NCI-H2227 (cell line): ENCODE measurements at regions not wholly inside any gene's neighbourhood (a gene's known extent, or its start where the extent isn't known, plus 50 kb on each side); places are given as distances from the start of the nearest gene placed in this dataset.

Experiments used
- DNase-seq: peaks from one replicate; lab custom pipeline; 2025; ENCODE audit not compliant: unreplicated experiment; lab: John Stamatoyannopoulos, UW

GRCh38 chr3:66672830-66673229, 172.0 kb upstream of the LRIG1 start:
- no peak for DNase-seq

- no peak for DNase-seq
Observed at GRCh38 chr3:66673293-66673692, 172.5 kb upstream of the LRIG1 start.

DNA sequence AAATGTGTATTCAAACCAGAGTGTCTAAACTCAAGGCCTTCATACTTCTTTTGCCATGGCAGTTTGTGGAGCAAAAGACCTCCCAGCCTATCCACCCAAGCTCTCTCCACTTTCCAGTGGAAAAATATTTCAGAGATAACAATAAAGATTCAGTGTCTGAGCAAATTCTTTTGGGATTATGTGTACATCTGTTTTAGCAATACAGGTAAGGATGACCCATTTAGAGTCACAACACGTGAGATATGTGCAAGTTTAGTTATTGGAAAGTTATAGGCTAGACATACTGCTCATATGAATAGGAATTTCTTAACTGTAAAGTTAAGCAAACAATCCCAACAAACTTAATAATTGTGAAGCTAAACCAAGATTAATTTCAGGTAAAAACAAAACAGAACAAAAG, 174.5 kb upstream of the LRIG1 start:
- no peak for DNase-seq

- DNase-seq: no peak
Observed at GRCh38 chr3:66692042-66692765, 191.4 kb upstream of the LRIG1 start.

GRCh38 chr3:66692766-66693150, 191.9 kb upstream of the LRIG1 start:
- DNase-seq: no peak

- DNase-seq: no peak
Observed at GRCh38 chr3:66693461-66694031, 192.7 kb upstream of the LRIG1 start.

DNA sequence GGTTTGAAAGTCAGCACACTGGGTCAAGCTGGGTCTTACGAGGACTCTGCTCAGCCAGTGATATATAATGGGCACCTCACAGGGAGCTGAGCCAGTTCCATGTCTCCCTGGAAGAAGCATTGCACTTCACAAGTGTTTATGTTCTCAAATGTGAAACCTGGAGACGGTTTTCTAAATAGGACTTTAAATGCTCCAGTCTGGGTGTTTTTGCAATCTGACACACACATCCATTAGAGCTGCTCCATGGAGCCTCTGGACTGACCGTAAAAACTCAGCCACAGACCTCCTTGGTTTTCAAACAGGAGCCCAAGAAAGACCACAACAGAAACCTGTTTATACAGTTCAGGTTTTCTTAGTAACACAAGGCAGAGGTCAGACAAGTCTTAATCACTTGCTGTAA, 201.3 kb upstream of the LRIG1 start:
- DNase-seq: no peak

GRCh38 chr3:66703501-66703900, 202.7 kb upstream of the LRIG1 start:
- no peak for DNase-seq

DNA sequence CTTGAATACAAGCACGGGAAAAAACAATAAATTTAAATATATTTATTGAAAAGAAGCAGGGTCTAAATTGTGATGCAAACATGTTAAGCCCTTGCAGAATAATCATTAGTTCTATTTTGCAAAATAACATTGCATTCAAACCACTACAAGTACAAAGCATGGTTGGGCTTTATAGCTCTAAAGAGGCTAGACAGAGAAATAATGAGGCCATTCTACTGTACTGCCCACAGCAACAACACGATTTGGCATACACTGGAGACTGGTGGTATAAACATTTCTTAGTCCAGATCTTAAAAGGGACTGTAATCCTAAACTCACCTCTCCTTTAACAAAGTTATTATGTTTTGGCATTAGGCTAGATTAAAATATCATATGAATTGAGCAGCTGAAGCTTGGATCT, 204.3 kb upstream of the LRIG1 start:
- DNase-seq: no peak

- DNase-seq: no peak
Observed at GRCh38 chr3:66706890-66707289, 206.1 kb upstream of the LRIG1 start.

DNA sequence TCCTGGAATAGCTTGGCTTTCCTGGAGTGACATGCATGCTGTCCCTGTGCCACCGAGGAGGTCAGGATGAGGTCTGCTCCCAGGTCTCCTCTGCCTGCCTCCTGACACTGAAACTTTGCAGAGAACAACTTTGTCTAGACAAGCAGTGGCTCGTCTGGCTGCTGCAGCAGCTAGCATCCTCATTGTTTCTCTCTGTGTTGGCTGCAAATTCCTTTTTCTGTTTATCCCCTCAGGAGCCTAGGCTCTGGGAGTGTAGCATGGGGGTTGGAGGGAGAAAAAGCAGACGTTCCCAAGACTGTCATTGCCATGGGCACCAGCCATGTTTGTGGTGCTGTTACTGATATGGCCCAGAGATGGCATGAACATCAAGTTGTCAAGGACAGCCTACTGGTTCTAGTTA, 208.7 kb upstream of the LRIG1 start:
- DNase-seq: no peak

GRCh38 chr3:66712210-66712609, 211.4 kb upstream of the LRIG1 start:
- DNase-seq: no peak

- DNase-seq: no peak
Observed at GRCh38 chr3:66713921-66714320, 213.1 kb upstream of the LRIG1 start.

DNA sequence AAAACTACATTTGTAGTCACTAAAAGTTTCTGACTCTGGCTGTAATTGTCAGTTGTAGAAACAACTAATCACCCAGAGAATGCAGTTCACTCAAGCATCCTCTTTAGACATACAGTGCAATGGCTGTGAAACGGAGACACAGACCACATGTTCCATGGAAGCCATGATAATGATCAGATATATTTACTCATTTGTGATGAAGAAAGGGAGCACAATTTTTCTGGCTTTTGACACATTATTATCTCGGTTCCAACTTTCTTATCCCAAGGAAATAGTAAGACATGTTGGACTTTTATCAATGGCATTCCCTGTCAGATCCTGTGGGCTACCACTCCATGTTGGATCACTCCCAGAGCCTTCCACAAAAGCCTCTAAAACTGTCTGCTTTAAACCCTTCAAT, 215.0 kb upstream of the LRIG1 start:
- no peak for DNase-seq

DNA sequence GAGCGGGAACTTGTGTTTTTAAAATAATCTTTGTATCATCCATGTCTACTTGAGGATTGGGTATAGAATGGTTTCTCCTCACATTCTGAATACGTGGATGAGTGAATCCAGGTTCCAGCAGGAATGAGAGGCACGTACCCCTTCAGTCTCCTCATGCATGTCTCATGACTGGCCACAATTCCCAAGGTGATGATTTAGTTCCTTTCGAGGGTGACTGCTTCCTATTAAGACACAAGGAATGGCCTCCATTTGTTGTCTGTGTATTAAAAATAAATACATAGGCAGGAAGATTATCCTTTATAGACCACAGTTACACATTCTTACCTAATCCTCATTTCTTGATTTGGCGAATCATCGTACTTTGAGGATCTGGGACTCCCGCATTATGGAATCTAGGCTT, 217.0 kb upstream of the LRIG1 start:
- DNase-seq: no peak

DNA sequence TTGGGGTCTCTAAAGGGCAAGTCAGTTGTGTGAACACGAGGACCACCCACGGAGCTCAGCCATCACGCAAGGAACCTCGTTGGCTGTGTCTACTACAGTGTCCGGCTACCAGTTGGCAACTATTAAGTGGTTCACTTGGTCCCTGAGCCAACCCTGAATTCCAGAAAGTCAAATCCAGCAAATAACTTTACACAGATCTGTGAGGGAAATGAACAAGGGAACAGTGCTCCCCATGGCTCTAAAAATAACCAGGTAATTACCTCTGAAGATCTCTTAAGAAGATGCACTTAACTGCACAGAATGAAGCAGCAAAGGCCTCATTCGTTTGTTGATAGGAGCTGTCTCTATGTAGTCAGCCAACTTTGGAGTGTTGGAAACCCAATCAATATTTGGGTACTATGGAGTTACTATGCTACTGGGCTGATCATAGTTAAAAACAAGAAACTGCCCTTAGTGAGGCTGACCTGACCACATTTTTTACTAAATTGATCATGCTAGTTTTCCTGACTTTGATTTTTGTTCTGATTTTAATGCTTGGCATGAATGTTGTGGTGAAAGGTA, 219.1 kb upstream of the LRIG1 start:
- DNase-seq: no peak

- DNase-seq: no peak
Observed at GRCh38 chr3:66720508-66720907, 219.7 kb upstream of the LRIG1 start.

GRCh38 chr3:66722675-66723074, 221.9 kb upstream of the LRIG1 start:
- DNase-seq: no peak

GRCh38 chr3:66723231-66723630, 222.4 kb upstream of the LRIG1 start:
- DNase-seq: no peak

DNA sequence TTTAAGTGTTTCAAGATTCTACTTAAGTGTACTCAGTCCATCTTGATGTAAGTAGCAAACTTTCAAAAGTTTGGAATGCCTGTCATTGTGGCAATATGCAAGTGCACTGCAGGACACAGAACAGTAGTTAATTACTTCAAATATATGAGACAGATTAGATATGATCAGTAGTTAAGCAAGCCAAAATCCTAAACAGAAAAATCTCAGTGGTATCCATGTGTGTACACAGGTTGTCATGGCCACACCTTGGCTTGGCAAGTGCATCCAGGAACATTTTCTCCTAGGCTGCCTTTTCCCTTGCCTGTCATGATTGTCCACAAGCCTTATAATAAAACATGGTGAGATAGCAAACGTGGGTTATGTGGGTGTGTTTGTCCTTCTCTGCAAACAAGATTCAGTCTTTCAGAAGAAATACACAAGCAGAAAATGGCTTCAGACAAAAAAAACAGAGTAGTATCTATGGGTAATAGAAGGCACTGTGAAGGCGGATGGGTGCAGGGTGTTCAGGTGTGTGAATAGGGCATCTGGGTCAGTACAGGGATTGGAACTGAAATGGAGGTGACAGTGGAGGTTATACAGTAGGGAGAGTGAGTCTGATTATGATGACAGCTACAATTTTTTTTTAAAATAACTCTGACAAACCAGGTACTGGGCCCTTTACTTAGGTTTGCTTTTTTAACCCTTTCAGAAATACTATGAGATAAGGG, 229.0 kb upstream of the LRIG1 start:
- DNase-seq: no peak

GRCh38 chr3:66738625-66739365, 238.0 kb upstream of the LRIG1 start:
- DNase-seq: no peak

GRCh38 chr3:66740260-66740659, 239.4 kb upstream of the LRIG1 start:
- no peak for DNase-seq
